Stimulated activated CD8-positive, alpha-beta memory T cell treated with anti-CD3 and anti-CD28 coated beads, Interleukin-7, amount 100 ng/mL, for 1 hour (primary cell): ENCODE measurements at regions not wholly inside any gene's neighbourhood (a gene's known extent, or its start where the extent isn't known, plus 50 kb on each side); places are given as distances from the start of the nearest gene placed in this dataset.

Source experiments
- DNase-seq, 2 donors: peaks; one replicate each; pipeline ENCODE4 v3.0.0-alpha.2; 2020; ENCODE audit warnings: low read depth in 2 of 2

GRCh38 chr7:155360495-155361345, 63.0 kb downstream of the INSIG1 start:
- DNase-seq = no peak

- no peak for DNase-seq
Observed at GRCh38 chr7:155361346-155361680, 63.6 kb downstream of the INSIG1 start.

DNA sequence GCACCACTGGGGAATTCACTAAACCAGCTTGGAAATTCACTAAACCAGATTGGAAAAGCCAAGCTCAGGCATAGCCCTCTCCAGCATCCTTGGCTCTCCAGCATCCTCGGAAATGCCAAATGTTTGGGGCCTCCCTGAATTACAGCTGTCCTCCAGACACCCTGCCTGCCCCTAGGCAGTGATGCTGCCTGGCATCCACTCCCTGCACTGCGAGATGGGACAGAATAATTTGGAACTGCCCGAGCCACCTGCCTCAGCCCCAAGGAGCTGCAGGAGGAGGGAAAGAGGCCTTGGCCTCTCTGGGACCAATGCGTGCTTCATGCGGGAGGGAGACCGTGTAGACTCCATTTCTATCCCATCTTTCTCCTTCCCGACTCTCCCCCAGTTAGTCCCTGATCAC, 64.3 kb downstream of the INSIG1 start:
- DNase-seq = no peak

DNA sequence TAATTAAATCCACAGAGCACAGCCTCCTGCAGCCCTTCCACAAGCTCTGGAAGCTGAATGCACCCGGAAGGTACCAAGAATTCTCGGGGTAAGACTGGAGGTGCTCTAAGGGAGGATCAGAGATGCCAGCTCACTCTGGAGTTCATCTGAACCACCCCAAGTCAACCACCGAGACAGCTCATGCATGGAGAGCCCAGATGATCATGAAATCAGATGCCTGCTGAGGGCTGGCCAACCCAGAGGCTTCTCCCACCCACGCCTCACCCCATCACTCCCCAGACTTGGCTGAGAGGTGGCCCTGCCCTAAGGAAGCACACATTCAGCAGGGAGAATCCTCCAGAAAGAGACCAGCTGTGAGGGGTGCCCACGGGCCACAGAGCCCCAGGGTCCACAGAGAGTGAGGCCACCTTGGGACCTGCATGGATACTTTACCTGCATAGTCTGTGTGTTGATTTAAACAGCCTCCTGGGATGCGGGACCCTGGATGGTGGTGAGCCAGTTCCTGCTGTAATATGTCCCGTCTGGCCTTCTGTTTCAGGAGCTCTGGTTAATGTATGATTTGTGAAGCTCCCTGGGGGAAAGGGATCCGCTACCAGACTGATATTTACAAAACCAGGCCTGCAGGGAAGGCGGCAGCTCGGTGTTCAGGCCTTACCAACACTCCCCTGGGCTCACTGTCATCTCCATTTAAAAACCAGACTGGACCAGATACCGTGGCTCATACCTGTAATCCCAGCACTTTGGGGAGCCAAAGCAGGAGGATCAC, 64.9 kb downstream of the INSIG1 start:
- DNase-seq = no peak

GRCh38 chr7:155363146-155363539, 65.5 kb downstream of the INSIG1 start:
- DNase-seq = no peak

- no peak for DNase-seq
Observed at GRCh38 chr7:155363852-155364600, 66.3 kb downstream of the INSIG1 start.

DNA sequence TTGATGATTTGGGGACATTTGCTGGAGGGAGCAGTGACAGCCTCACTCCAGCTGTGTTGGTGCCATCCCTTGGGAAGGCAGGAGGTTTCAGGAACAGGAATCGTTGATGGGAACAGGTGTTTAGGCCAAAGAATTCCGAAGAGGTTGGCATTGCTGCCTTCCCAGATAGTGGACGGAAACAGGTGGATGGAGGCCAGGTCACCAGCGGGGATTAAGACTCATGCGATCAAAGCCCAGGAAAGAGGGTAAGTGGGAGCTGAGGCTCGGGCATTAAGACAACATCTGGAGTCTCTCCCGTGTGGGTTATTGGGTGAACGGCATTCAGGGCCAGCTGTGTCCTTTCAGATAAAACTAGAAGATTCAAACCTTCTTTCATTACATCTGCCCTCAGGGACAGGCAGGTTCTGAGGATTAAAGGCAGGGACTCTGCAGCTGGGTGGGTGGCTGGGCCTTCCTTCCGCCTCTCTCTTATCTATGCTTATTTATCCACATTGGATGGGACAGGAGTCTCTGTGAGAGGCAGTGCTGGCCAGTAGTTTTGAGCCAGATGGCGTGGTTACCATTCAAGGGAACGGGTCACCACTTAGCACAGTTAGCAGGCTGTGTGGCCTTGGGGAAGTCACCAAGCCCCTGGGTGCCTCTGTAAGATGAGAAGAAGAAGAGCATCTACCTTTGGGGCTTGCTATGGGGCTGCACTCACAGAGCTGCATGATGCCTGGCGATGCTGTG, 67.6 kb downstream of the INSIG1 start:
- DNase-seq = no peak

DNA sequence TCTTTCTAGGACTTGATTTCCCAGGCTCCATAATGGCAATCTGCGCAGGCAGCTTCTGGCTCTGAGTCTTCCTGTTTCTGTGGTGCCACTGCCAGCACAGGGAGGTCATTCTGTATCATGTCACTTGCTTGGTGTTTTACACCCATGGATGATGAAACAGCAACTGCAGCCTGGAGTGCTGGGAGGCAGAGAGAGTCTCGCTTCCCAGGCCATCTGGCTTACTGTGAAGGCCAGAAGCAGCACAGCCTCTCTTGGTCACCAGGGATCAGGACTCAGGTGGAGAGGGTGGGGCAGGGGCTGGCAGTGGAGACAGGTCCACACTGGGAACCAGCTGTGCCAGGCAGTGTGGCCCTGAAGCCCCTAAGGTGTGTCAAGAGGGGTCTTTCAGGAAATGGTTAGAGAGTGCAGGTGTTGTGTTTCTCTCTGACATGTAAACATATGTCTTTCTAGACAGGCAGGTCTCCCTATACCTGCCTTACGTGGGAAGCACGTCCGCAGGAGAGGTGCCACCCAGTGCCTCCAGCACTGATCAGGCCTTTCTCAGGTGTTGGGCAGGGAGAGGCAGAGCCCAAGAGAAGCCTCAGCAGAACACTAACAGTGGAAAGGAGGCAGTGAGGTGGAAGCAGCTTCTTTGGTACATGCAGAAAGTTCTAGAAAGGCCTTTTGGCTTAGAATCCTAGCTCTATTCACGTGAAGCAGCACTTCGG, 71.4 kb downstream of the INSIG1 start:
- no peak for DNase-seq

GRCh38 chr7:155369766-155370165, 72.1 kb downstream of the INSIG1 start:
- DNase-seq = no peak

GRCh38 chr7:155371331-155371883, 73.7 kb downstream of the INSIG1 start:
- DNase-seq = no peak

DNA sequence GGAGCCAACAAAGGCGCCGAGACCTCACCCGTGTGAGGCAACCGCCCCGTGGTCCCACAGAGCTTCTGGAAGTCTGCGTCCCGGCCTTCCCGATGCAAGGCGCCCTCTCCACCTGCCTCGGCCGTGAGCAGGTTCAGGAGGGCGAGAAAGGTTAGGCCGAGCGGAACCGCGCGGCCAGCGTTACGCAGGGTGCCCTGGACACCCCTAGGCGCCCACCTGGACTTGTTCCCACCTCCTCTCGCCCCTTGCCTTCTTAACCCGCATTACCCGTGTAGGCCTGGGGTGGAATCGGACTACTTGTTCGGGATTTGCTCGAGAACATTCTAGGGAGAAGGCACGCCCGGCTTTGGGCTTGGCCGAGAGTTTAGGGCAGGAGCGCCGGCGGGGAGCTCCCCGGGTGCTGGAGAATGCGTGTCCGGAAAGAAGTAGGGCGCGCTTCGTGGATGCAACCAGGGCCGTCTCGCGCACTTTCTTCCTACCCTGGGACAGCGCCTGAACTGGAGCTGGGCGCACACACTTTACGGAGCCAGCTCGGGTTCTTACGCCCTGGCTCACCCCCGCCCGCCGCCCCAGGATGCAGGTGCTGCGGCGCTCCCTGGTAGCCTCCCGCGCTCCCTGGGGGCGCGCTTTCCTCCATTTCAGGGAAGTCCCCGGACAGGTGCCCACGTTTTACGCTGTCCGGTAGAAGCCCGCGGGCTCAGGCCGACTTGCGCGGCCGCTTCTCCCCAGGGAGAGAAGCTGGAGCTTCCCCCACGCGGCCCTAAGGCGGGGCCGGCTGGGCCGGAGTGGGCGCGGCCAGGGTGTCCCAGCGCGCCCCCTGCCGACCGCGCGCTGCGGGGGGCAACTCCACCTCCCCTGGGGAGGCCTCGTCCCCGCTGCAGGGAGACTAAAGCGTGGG, 74.5 kb downstream of the INSIG1 start:
- DNase-seq = no peak

DNA sequence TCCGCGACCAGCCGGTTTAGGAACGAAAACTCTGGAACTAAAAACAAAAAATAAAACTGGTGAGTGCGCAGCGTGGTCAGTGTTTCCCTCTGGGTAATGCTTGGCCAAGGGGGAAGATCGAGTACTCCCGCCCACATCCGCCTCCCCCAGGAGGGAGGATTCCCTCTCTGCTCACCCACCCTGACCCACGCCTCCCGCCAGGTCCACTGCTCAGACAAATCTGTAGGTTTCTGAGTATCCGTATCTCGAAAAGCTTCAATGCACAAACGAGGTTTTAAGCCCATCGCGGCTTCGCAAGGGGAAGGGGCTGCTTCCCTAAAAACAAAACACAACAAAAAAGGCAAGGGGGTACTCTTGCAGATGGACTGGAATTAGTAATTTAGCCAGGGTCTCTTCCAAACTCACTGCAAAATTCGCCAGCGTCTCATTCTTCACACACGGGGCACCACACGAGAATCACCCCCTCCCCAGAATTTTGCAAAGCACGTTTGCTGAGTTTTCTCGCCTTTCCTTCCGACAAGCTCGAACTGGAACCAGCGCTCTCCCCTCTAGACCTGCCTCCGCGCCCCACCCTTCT, 75.2 kb downstream of the INSIG1 start:
- no peak for DNase-seq

DNA sequence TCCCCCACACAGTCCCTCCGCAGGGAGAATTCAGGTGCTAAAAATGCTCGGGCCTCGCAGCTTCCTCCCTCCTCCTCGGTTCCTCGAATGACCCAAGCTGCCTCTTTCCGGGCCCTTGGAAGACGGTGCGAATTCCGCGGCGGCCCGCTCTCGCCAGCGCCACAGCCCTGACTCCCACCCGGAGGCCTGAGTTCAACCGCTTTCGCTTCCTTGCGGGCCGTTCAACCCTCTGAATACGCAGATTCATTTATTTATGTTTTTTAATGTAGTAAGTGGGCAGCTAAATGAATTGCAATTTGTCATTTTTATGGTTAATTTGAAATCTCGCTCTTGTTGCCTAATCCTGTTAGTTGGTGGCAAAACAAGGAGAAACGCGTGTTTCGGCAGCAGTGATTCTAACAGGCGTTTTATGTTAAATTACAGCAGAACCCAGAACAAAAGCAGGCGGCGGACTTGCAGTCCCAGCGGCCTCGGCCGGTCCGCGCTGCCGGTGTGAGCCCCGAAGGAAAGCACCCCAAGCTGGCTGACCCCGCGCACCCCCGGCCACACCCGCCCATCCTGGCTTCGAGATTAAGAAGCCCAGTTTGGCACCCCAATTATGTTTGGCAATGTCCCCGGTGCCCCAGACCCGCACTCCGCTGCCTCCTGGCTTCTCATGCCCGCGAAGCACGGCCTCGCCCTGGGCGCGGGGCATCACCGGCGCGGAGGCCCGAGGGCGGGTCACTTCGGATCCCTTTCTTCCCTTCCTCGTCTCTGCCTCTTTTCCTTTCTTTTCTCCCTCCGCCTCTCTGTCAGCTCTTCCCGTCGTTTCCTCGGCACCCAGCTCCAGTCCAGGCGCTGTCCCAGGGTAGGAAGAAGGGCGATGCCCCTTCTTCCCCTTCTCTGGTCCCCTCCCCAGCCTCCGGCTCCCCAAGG, 75.9 kb downstream of the INSIG1 start:
- DNase-seq = no peak

DNA sequence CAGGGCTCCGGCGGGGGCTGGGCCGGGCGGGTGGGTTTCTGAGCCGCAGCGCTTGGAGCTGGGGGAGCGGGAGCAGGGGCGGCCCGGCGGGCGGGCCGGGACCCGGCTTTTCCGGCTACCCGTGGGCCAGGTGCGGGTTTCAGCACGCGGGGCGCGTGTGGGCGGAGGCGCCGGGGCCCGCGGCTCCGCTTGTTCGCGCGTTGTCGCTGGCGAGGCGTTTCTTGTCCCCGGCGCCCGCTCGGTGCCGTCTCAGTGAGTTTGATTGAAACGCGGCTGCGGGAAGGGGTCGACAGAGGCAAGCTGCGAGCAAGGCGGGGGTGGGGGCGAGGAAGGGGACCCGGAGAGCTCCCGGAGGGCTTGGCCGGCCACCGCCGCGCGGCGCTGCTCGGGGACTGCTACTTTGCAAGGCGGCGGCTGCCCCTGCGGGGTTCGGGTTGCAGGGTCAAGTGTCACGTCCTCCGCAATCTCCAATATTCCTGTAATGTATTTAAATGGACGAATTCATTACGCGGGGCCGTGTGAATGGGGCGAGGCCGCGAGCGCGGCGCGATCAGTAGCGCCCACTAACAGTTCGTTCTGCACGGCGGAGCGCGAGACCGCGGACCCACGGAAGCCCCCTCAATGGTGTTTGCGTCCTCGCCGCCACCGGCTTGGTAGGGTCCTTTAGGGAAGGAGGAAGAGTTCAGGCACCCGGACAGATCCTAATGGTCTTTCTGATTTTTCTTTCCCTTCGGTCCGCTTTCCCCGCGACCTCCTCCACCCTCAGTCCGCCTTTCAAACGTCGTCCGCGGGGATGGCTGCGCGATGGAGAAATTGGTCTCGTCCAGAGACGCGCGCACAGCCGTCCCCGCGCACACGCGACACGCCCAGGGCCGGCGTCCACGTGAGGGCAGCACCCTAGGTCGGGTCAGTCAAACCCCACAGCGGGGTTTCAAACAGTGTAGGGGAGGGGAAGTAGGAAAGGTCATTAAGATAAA, 76.9 kb downstream of the INSIG1 start:
- no peak for DNase-seq

DNA sequence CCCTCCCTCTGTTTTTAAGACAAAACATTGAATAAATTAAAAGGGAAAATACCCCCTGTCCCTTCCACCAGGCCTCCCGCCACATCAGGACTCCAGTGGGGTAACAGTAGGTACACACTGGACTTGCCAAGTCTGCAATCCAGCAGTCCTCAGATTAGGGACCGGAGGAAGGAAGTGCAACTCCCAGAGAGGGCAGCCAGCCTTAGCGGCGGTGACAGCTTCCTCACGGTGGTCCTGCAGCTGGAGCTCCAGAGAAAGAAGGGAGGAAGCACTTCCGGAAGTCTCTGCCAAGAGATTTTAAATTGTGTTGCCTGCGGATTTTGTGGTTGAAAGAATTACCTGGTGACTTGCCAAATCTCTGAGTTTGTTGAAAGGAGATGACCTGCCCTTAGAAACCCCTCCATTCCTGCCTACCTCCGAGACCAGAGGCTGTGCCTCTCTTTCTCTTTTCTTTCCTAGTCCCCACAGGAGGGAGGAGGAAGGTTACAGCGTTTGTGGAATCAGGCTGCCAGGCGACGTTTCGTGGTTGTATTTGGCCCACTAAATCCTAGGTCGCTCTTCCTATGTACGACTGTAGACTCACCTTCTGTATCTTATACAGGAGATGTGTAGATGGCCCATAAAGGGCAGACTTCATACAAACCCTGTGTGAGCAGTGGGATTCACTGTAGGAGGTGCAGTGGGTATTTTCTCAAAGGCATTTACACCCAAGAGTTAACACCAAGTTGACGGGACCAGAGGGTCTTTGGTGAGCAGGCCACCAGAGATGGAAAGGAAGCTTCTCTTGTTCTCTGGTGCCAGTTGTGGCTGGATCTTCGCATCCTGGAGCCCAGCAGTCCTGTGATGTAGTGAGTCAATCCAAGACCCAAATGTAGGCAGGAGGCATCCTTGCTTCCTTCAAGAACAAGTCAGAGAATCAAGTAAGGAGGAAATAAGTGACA, 77.9 kb downstream of the INSIG1 start:
- no peak for DNase-seq
